Right atrium auricular region (tissue), 2 donors: ENCODE measurements at regions not wholly inside any gene's neighbourhood (a gene's known extent, or its start where the extent isn't known, plus 50 kb on each side); places are given as distances from the start of the nearest gene placed in this dataset.

Experiments used
- DNase-seq: peaks from one replicate; pipeline ENCODE4 v3.0.0-alpha.2; 2019; ENCODE audit warnings: low spot score
- H3K27ac ChIP-seq, 2 donors: fragments of 200-600 bp; sonication (generic); 1 replicate in 1 of 2; 2 replicates in 1 of 2; pipeline ENCODE4 v1.5.1; 2016 to 2019
- H3K27me3 ChIP-seq, 2 donors: fragments of 200-600 bp; sonication (generic); one replicate each; pipeline versions ENCODE4 v1.5.1 to v1.6.0; 2017 to 2019
- H3K36me3 ChIP-seq: fragments of 200-600 bp; sonication (generic); one replicate; pipeline ENCODE4 v1.5.1; 2016
- H3K4me1 ChIP-seq, 2 donors: fragments of 200-600 bp; sonication (generic); one replicate each; pipeline versions ENCODE4 v1.5.1 to v1.6.0; 2017 to 2019
- H3K4me3 ChIP-seq, 2 donors: fragments of 200-600 bp; sonication (generic); 1 replicate in 1 of 2; 2 replicates in 1 of 2; pipeline ENCODE4 v1.5.1; 2017 to 2019; ENCODE audit warnings: mild to moderate bottlenecking in 1 of 2, moderate library complexity in 1 of 2
- H3K9me3 ChIP-seq, 2 donors: fragments of 200-600 bp; sonication (generic); one replicate each; pipeline ENCODE4 v1.5.1; 2019
- CTCF ChIP-seq, 2 donors: fragments of 200-600 bp; sonication (generic); IDR thresholded peaks; one replicate each; pipeline ENCODE4 v1.5.1; 2019; ENCODE audit warnings: antibody characterized with exemption in 2 of 2

- Histone ChIP-seq H3K4me3 (no peak overlapping the region), H3K27me3 (no peaks in the 10 kb centered on the region), H3K36me3 (no peaks in the 10 kb centered on the region), H3K9me3 (no peaks in the 10 kb centered on the region), H3K27ac (no peak overlapping the region), H3K4me1 (no peaks in the 10 kb centered on the region)
- DNase-seq, result no peak
- TF ChIP-seq CTCF (IDR thresholded peaks at IDR 0.05), result no peak
These were observed 240.0 kb downstream of the RND3 start for GRCh38 chr2:150247481-150247880.

GRCh38 chr2:150234787-150235446 is 252.6 kb downstream of the RND3 start:
- Histone ChIP-seq H3K27ac (no peak overlapping the region), H3K4me1 (no peaks in the 10 kb centered on the region), H3K9me3 (no peaks in the 10 kb centered on the region), H3K27me3 (no peaks in the 10 kb centered on the region), H3K36me3 (no peaks in the 10 kb centered on the region), H3K4me3 (no peak overlapping the region)
- DNase-seq, result no peak
- TF ChIP-seq CTCF (IDR thresholded peaks at IDR 0.05), result no peak

- no peaks in the 10 kb centered on the region for H3K9me3 ChIP-seq
- H3K4me3 ChIP-seq, result no peak overlapping the region
- H3K36me3 ChIP-seq, result no peaks in the 10 kb centered on the region
- H3K27me3 ChIP-seq, result no peaks in the 10 kb centered on the region
- H3K27ac ChIP-seq, result no peak overlapping the region
- no peaks in the 10 kb centered on the region for H3K4me1 ChIP-seq
- DNase-seq, result no peak
- no peak for TF ChIP-seq CTCF (IDR thresholded peaks at IDR 0.05)
These were observed 254.6 kb downstream of the RND3 start for GRCh38 chr2:150232871-150233270.

GRCh38 chr2:150232321-150232720 is 255.1 kb downstream of the RND3 start:
- TF ChIP-seq CTCF (IDR thresholded peaks at IDR 0.05), result no peak
- H3K4me1 ChIP-seq, result no peaks in the 10 kb centered on the region
- no peak overlapping the region for H3K27ac ChIP-seq
- no peaks in the 10 kb centered on the region for H3K36me3 ChIP-seq
- DNase-seq, result no peak
- no peaks in the 10 kb centered on the region for H3K27me3 ChIP-seq
- H3K9me3 ChIP-seq, result no peaks in the 10 kb centered on the region
- no peak overlapping the region for H3K4me3 ChIP-seq

GRCh38 chr2:150230616-150231015 is 256.9 kb downstream of the RND3 start:
- no peak overlapping the region for H3K27ac ChIP-seq
- H3K9me3 ChIP-seq, result no peaks in the 10 kb centered on the region
- no peaks in the 10 kb centered on the region for H3K4me1 ChIP-seq
- H3K4me3 ChIP-seq, result no peak overlapping the region
- TF ChIP-seq CTCF (IDR thresholded peaks at IDR 0.05), result no peak
- no peaks in the 10 kb centered on the region for H3K27me3 ChIP-seq
- H3K36me3 ChIP-seq, result no peaks in the 10 kb centered on the region
- no peak for DNase-seq

GRCh38 chr2:150230004-150230403 is 257.5 kb downstream of the RND3 start:
- H3K4me1 ChIP-seq, result no peaks in the 10 kb centered on the region
- H3K4me3 ChIP-seq, result no peak overlapping the region
- no peaks in the 10 kb centered on the region for H3K9me3 ChIP-seq
- TF ChIP-seq CTCF (IDR thresholded peaks at IDR 0.05), result no peak
- no peak overlapping the region for H3K27ac ChIP-seq
- no peaks in the 10 kb centered on the region for H3K27me3 ChIP-seq
- no peaks in the 10 kb centered on the region for H3K36me3 ChIP-seq
- no peak for DNase-seq
